Urinary bladder (tissue), 3 donors: ENCODE measurements at regions not wholly inside any gene's neighbourhood (a gene's known extent, or its start where the extent isn't known, plus 50 kb on each side); places are given as distances from the start of the nearest gene placed in this dataset.

Experiments
- DNase-seq: peaks from one replicate; pipeline ENCODE4 v3.0.0-alpha.2; 2015; ENCODE audit errors: extremely low spot score
- H3K27ac ChIP-seq: one replicate; pipeline ENCODE4 v1.5.1; 2013; ENCODE audit warnings: low read depth, mild to moderate bottlenecking, moderate library complexity
- H3K36me3 ChIP-seq: one replicate; pipeline ENCODE4 v1.6.1; 2013; ENCODE audit warnings: mild to moderate bottlenecking, moderate library complexity; ENCODE audit not compliant: insufficient read depth
- H3K4me1 ChIP-seq: one replicate; pipeline ENCODE4 v1.6.1; 2013; ENCODE audit warnings: mild to moderate bottlenecking, moderate library complexity; ENCODE audit not compliant: insufficient read depth
- H3K4me3 ChIP-seq: one replicate; pipeline ENCODE4 v1.5.1; 2013; ENCODE audit warnings: low read depth, low read length
- WGBS: extraction: QIAGEN DNeasy Blood & Tissue Kit; methylation state at CpG from one replicate; pipeline ENCODE4 v1.1.7; 2013; 5-methylcytosine and 5-hydroxymethylcytosine counted together
- donor health status: healthy with polysubstance abuse.
- donor health status: healthy.

- no peak for DNase-seq
- no peaks in the 10 kb centered on the region for H3K36me3 ChIP-seq
- peaks cover 1% of the 10 kb centered on the region for H3K4me1 ChIP-seq
- WGBS = 92% methylated on average over 2 of the region's 2 CpGs
- H3K4me3 ChIP-seq = no peak overlapping the region
- no peak overlapping the region for H3K27ac ChIP-seq
Observed at GRCh38 chr12:89247967-89248366, 104.3 kb downstream of the DUSP6 start.

- H3K36me3 ChIP-seq = no peaks in the 10 kb centered on the region
- 78% methylated on average over 2 of the region's 2 CpGs for WGBS
- no peak overlapping the region for H3K27ac ChIP-seq
- H3K4me3 ChIP-seq = no peak overlapping the region
- DNase-seq = no peak
- peaks cover 1% of the 10 kb centered on the region for H3K4me1 ChIP-seq
Observed at GRCh38 chr12:89247541-89247942, 104.8 kb downstream of the DUSP6 start.

- H3K4me3 ChIP-seq = no peak overlapping the region
- no peaks in the 10 kb centered on the region for H3K36me3 ChIP-seq
- H3K4me1 ChIP-seq = peaks cover 1% of the 10 kb centered on the region
- DNase-seq = no peak
- 54% methylated on average over 5 of the region's 5 CpGs for WGBS
- no peak overlapping the region for H3K27ac ChIP-seq
Observed at GRCh38 chr12:89245090-89245489, 107.2 kb downstream of the DUSP6 start.

- Histone ChIP-seq H3K27ac (no peak overlapping the region), H3K4me1 (peaks cover 1% of the 10 kb centered on the region), H3K4me3 (no peak overlapping the region), H3K36me3 (no peaks in the 10 kb centered on the region)
- DNase-seq = no peak
- 23% methylated on average over 3 of the region's 3 CpGs for WGBS
Observed at GRCh38 chr12:89244536-89244935, 107.8 kb downstream of the DUSP6 start.

GRCh38 chr12:89243771-89244170 lies 108.5 kb downstream of the DUSP6 start:
- Histone ChIP-seq H3K4me1 (peaks cover 1% of the 10 kb centered on the region), H3K27ac (no peak overlapping the region), H3K36me3 (no peaks in the 10 kb centered on the region), H3K4me3 (no peak overlapping the region)
- 94% methylated on average over 1 of the region's 1 CpG for WGBS
- DNase-seq = no peak

GRCh38 chr12:89239534-89239933 lies 112.8 kb downstream of the DUSP6 start:
- Histone ChIP-seq H3K27ac (no peak overlapping the region), H3K36me3 (no peaks in the 10 kb centered on the region), H3K4me1 (no peaks in the 10 kb centered on the region), H3K4me3 (no peak overlapping the region)
- WGBS = 74% methylated on average over 2 of the region's 2 CpGs
- DNase-seq = no peak

GRCh38 chr12:89238593-89238992 lies 113.7 kb downstream of the DUSP6 start:
- H3K4me3 ChIP-seq = no peak overlapping the region
- no peak for DNase-seq
- no peak overlapping the region for H3K27ac ChIP-seq
- H3K4me1 ChIP-seq = no peaks in the 10 kb centered on the region
- 52% methylated on average over 2 of the region's 2 CpGs for WGBS
- H3K36me3 ChIP-seq = no peaks in the 10 kb centered on the region

GRCh38 chr12:89237763-89238162 lies 114.5 kb downstream of the DUSP6 start:
- Histone ChIP-seq H3K27ac (no peak overlapping the region), H3K4me3 (no peak overlapping the region), H3K4me1 (no peaks in the 10 kb centered on the region), H3K36me3 (no peaks in the 10 kb centered on the region)
- no peak for DNase-seq
- 81% methylated on average over 1 of the region's 1 CpG for WGBS

- no peak for DNase-seq
- Histone ChIP-seq H3K4me1 (no peaks in the 10 kb centered on the region), H3K27ac (no peak overlapping the region), H3K36me3 (no peaks in the 10 kb centered on the region), H3K4me3 (no peak overlapping the region)
- 90% methylated on average over 3 of the region's 3 CpGs for WGBS
Observed at GRCh38 chr12:89236748-89237383, 115.4 kb downstream of the DUSP6 start.

- Histone ChIP-seq H3K4me3 (no peak overlapping the region), H3K4me1 (no peaks in the 10 kb centered on the region), H3K36me3 (no peaks in the 10 kb centered on the region), H3K27ac (no peak overlapping the region)
- no peak for DNase-seq
- WGBS = 55% methylated on average over 1 of the region's 1 CpG
Observed at GRCh38 chr12:89236237-89236636, 116.1 kb downstream of the DUSP6 start.

GRCh38 chr12:89235189-89235993 lies 116.9 kb downstream of the DUSP6 start:
- Histone ChIP-seq H3K36me3 (no peaks in the 10 kb centered on the region), H3K27ac (no peak overlapping the region), H3K4me1 (no peaks in the 10 kb centered on the region), H3K4me3 (no peak overlapping the region)
- DNase-seq = no peak
- WGBS = 50% methylated on average over 5 of the region's 5 CpGs

- Histone ChIP-seq H3K36me3 (no peaks in the 10 kb centered on the region), H3K4me1 (no peaks in the 10 kb centered on the region)
- whole genome bisulfite sequencing = 89% methylated on average over 4 of the region's 4 CpGs
Observed at GRCh38 chr12:89234324-89235114, 117.8 kb downstream of the DUSP6 start.

GRCh38 chr12:89231686-89232085 lies 120.6 kb downstream of the DUSP6 start:
- no peak for DNase-seq
- 79% methylated on average over 1 of the region's 1 CpG for WGBS
- H3K27ac ChIP-seq = no peak overlapping the region
- H3K4me1 ChIP-seq = no peaks in the 10 kb centered on the region
- H3K36me3 ChIP-seq = no peaks in the 10 kb centered on the region
- no peak overlapping the region for H3K4me3 ChIP-seq

More at GRCh38 chr12:89234324-89235114, 117.8 kb downstream of the DUSP6 start:
- Histone ChIP-seq H3K27ac (no peak overlapping the region), H3K4me3 (no peak overlapping the region)
- no peak for DNase-seq
